ENCODE measurements at regions not wholly inside any gene's neighbourhood (a gene's known extent, or its start where the extent isn't known, plus 50 kb on each side); places are given as distances from the start of the nearest gene placed in this dataset.

- TF ChIP-seq POLR2A (IDR thresholded peaks at IDR 0.05): no peak
- no peak for TF ChIP-seq CTCF (IDR thresholded peaks at IDR 0.05)
Observed at GRCh38 chr14:71636076-71636475, 296.2 kb upstream of the RGS6 start.
